ENCODE measurements at regions not wholly inside any gene's neighbourhood (a gene's known extent, or its start where the extent isn't known, plus 50 kb on each side); places are given as distances from the start of the nearest gene placed in this dataset.

DNA sequence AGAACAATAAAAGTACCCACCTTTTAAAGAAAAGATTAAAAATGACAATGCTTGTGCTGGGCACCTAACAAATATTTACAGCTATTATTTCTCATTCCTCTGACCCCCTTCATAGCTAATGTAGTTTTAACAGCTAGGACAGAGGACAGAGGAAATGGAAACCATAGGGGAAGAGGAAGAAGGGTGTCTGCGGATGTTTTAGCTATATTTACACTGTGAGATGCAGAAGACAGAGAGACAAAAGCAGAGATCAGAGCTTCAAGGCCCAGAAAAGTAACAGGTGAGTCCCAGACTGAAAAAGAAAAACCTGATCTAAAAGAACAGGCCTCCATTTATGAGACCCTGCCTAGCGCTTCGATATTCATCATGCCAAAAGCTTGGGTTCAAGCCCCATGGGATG is 72.0 kb downstream of the ZNF281 start:
- 78 to 96% (median 87%) methylated on average over 3 of the region's 3 CpGs for WGBS, 5 donors
- Histone ChIP-seq H3K9me3 (no peaks in the 10 kb centered on the region), H3K36me3 (no peaks in the 10 kb centered on the region), H3K4me3 (no peak overlapping the region), H3K27me3 (no peaks in the 10 kb centered on the region), H3K4me1 (peaks cover 0 to 9% (median 3%) of the 10 kb centered on the region in 4 donors), H3K27ac (no peak overlapping the region)
- TF ChIP-seq POLR2A (IDR thresholded peaks at IDR 0.05) (no peak), EP300 (IDR thresholded peaks at IDR 0.05) (no peak), POLR2AphosphoS5 (IDR thresholded peaks at IDR 0.05) (no peak)
- TF ChIP-seq, protein P1, sequence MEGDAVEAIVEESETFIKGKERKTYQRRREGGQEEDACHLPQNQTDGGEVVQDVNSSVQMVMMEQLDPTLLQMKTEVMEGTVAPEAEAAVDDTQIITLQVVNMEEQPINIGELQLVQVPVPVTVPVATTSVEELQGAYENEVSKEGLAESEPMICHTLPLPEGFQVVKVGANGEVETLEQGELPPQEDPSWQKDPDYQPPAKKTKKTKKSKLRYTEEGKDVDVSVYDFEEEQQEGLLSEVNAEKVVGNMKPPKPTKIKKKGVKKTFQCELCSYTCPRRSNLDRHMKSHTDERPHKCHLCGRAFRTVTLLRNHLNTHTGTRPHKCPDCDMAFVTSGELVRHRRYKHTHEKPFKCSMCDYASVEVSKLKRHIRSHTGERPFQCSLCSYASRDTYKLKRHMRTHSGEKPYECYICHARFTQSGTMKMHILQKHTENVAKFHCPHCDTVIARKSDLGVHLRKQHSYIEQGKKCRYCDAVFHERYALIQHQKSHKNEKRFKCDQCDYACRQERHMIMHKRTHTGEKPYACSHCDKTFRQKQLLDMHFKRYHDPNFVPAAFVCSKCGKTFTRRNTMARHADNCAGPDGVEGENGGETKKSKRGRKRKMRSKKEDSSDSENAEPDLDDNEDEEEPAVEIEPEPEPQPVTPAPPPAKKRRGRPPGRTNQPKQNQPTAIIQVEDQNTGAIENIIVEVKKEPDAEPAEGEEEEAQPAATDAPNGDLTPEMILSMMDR (IDR thresholded peaks at IDR 0.05): no peak
- DNase-seq: no peak
- intact Hi-C loops (cut with DNase I; ENCODE audit: low total_unique reads): no loop called here

DNA sequence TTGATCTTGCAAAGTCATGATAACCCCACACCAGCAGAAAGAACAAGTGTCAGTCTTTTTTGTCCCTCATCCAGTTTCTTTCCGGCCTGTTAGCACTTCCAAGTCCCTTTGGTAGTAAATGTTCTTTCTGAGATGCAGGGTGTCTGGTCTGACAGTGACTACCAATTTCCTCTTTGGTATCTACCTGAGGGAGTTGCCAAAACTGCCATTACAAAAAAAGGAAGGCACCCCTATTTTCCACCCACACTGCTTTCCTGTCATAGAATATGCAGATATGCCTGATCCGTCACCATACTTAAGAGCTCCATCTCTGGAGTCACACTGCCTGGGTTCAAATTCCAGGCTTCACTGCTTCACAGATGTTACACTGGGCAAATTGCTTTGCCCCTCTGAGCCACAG is 72.4 kb downstream of the ZNF281 start:
- DNase-seq: no peak
- 67 to 85% (median 81%) methylated on average over 2 of the region's 2 CpGs for WGBS, 5 donors
- H3K27ac ChIP-seq: no peak overlapping the region

DNA sequence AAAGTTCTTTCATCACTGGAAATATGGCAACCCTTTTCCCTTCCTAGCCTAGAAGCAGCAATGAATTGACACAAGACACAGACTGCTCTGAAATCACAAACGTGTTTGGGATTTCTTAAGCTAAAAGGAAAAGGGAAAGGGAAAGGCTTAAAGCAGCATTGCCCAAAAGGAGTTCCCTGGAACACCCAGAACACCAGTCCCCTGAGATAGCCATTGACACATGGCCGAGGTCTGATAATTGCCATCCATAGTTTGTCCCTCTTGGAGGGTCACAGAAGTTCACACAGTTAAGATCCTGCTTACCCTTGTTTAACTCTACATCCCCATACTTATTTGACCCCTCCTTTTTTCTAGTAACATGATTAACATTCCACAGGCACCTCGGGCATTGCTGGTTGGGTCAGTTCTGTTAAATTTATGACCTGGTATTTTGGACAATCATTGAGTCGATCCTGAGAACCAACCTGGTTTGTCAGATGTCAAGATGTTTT is 72.9 kb downstream of the ZNF281 start:
- Histone ChIP-seq H3K4me1 (peaks cover 0 to 9% (median 3%) of the 10 kb centered on the region in 4 donors), H3K27ac (peak overlapping the region in 1 of 5 donors; percentile 8), H3K9me3 (no peaks in the 10 kb centered on the region), H3K4me3 (no peak overlapping the region), H3K27me3 (no peaks in the 10 kb centered on the region), H3K36me3 (no peaks in the 10 kb centered on the region)
- intact Hi-C loops (cut with DNase I; ENCODE audit: low total_unique reads): no loop called here
- no peak for DNase-seq
- 32 to 44% (median 39%) methylated on average over 4 of the region's 4 CpGs for WGBS, 5 donors
- TF ChIP-seq POLR2A (IDR thresholded peaks at IDR 0.05): no peak
- no peak for TF ChIP-seq EP300 (IDR thresholded peaks at IDR 0.05)
- TF ChIP-seq POLR2AphosphoS5 (IDR thresholded peaks at IDR 0.05): no peak
- TF ChIP-seq, protein P1 (IDR thresholded peaks at IDR 0.05): no peak

More for the DNA sequence above, 72.4 kb downstream of the ZNF281 start:
- H3K9me3 ChIP-seq: no peaks in the 10 kb centered on the region
- intact Hi-C loops (cut with DNase I; ENCODE audit: low total_unique reads): no loop called here
- no peaks in the 10 kb centered on the region for H3K27me3 ChIP-seq
- TF ChIP-seq, protein P1 (IDR thresholded peaks at IDR 0.05): no peak
- TF ChIP-seq POLR2A (IDR thresholded peaks at IDR 0.05): no peak
- no peak for TF ChIP-seq POLR2AphosphoS5 (IDR thresholded peaks at IDR 0.05)
- no peak for TF ChIP-seq EP300 (IDR thresholded peaks at IDR 0.05)
- peaks cover 0 to 9% (median 3%) of the 10 kb centered on the region in 4 donors for H3K4me1 ChIP-seq
- no peak overlapping the region for H3K4me3 ChIP-seq
- no peaks in the 10 kb centered on the region for H3K36me3 ChIP-seq

DNA sequence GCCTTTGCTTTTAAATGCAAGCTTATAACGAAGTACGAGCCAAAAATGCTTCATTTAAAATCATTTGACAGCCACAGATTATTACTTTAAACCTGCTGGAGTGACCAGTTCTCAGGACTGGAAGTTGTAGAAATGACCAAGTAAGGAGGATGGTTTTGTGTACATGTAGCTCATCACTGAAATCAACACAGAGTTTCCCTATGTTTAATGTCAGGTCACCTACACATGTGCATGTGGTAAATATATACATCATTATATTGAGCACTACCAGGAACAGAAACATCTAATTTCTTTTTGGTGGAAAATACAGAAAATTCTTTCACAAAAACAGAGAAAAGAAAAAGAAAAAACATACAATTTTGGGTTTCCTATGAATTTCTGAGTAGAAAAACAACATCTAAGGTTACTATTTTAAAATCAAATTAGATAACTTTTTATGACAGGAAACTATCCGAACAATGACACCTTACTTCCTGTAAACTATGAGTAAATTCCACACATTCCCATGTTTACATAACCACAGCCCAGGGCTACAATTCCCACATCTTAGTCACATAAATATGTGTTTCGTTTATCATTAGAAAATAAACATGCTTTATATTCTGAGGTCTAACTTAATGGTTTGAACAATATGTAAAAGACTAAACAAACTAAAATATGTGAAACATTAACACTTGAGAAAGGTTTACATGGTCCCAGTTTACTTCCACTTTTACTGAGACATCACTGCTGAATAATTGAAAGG is 73.6 kb downstream of the ZNF281 start:
- Histone ChIP-seq H3K36me3 (no peaks in the 10 kb centered on the region), H3K4me3 (no peak overlapping the region), H3K9me3 (no peaks in the 10 kb centered on the region), H3K4me1 (peaks cover 0 to 9% (median 3%) of the 10 kb centered on the region in 4 donors), H3K27me3 (no peaks in the 10 kb centered on the region), H3K27ac (peak overlapping the region in 1 of 5 donors; percentile 8)
- DNase-seq: no peak
- WGBS, 5 donors: 46 to 61% (median 57%) methylated on average over 4 of the region's 4 CpGs
- no peak for TF ChIP-seq POLR2A (IDR thresholded peaks at IDR 0.05)
- TF ChIP-seq POLR2AphosphoS5 (IDR thresholded peaks at IDR 0.05): no peak
- TF ChIP-seq, protein P1 (IDR thresholded peaks at IDR 0.05): no peak
- TF ChIP-seq EP300 (IDR thresholded peaks at IDR 0.05): no peak
- intact Hi-C loops (cut with DNase I; ENCODE audit: low total_unique reads): no loop called here
